ENCODE measurements at regions not wholly inside any gene's neighbourhood (a gene's known extent, or its start where the extent isn't known, plus 50 kb on each side); places are given as distances from the start of the nearest gene placed in this dataset.
A peak's percentile ranks its signal among the peaks of the same experiment; 100 is the strongest.

GRCh38 chr22:19629720-19630419 is 84.4 kb upstream of the SEPTIN5 start (continued):
- TF ChIP-seq, protein P1, sequence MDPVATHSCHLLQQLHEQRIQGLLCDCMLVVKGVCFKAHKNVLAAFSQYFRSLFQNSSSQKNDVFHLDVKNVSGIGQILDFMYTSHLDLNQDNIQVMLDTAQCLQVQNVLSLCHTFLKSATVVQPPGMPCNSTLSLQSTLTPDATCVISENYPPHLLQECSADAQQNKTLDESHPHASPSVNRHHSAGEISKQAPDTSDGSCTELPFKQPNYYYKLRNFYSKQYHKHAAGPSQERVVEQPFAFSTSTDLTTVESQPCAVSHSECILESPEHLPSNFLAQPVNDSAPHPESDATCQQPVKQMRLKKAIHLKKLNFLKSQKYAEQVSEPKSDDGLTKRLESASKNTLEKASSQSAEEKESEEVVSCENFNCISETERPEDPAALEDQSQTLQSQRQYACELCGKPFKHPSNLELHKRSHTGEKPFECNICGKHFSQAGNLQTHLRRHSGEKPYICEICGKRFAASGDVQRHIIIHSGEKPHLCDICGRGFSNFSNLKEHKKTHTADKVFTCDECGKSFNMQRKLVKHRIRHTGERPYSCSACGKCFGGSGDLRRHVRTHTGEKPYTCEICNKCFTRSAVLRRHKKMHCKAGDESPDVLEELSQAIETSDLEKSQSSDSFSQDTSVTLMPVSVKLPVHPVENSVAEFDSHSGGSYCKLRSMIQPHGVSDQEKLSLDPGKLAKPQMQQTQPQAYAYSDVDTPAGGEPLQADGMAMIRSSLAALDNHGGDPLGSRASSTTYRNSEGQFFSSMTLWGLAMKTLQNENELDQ (tag by site-specific recombination; IDR thresholded peaks at IDR 0.05; ENCODE audit: low read depth): no peak
- TF ChIP-seq ZNF549 (tag by site-specific recombination; IDR thresholded peaks at IDR 0.05) (no peak), ZNF221 (tag by site-specific recombination; IDR thresholded peaks at IDR 0.05; ENCODE audit: borderline replicate concordance) (no peak), IKZF3 (tag by site-specific recombination; IDR thresholded peaks at IDR 0.05) (no peak), KLF10 (tag by site-specific recombination; IDR thresholded peaks at IDR 0.05) (no peak), SALL2 (tag by site-specific recombination; IDR thresholded peaks at IDR 0.05; ENCODE audit: borderline replicate concordance) (no peak), ZNF121 (tag by site-specific recombination; IDR thresholded peaks at IDR 0.05) (no peak), ZNF398 (tag by site-specific recombination; IDR thresholded peaks at IDR 0.05) (no peak), KLF9 (tag by site-specific recombination; IDR thresholded peaks at IDR 0.05; ENCODE audit: low read depth) (peak; percentile 40; the same call in 1 of the 2 replicates), KLF8 (tag by site-specific recombination; IDR thresholded peaks at IDR 0.05) (peak; percentile 38), ZSCAN4 (tag by site-specific recombination; IDR thresholded peaks at IDR 0.05) (no peak), ZNF571 (tag by site-specific recombination; IDR thresholded peaks at IDR 0.05) (no peak), ZNF830 (tag by site-specific recombination; IDR thresholded peaks at IDR 0.05; ENCODE audit: low read depth) (no peak), ZNF544 (tag by site-specific recombination; IDR thresholded peaks at IDR 0.05) (no peak), ZNF629 (tag by site-specific recombination; IDR thresholded peaks at IDR 0.05) (0 out of 2 replicates have a peak, but pooled peaks have one; percentile 23), SCRT2 (tag by site-specific recombination; IDR thresholded peaks at IDR 0.05) (peak; percentile 94), ZNF596 (tag by site-specific recombination; IDR thresholded peaks at IDR 0.05) (no peak), SP7 (tag by site-specific recombination; IDR thresholded peaks at IDR 0.05) (peak; percentile 47; the same call in 1 of the 2 replicates), ZNF521 (tag by site-specific recombination; IDR thresholded peaks at IDR 0.05) (no peak), ZNF266 (tag by site-specific recombination; IDR thresholded peaks at IDR 0.05; ENCODE audit: low read depth) (no peak), ZNF645 (tag by site-specific recombination; IDR thresholded peaks at IDR 0.05) (no peak), ZNF747 (tag by site-specific recombination; IDR thresholded peaks at IDR 0.05) (no peak), ZNF560 (tag by site-specific recombination; IDR thresholded peaks at IDR 0.05; ENCODE audit: borderline replicate concordance) (no peak), RBAK (tag by site-specific recombination; IDR thresholded peaks at IDR 0.05) (no peak), ZNF175 (tag by site-specific recombination; IDR thresholded peaks at IDR 0.05) (no peak)
- TF ChIP-seq, protein P2, sequence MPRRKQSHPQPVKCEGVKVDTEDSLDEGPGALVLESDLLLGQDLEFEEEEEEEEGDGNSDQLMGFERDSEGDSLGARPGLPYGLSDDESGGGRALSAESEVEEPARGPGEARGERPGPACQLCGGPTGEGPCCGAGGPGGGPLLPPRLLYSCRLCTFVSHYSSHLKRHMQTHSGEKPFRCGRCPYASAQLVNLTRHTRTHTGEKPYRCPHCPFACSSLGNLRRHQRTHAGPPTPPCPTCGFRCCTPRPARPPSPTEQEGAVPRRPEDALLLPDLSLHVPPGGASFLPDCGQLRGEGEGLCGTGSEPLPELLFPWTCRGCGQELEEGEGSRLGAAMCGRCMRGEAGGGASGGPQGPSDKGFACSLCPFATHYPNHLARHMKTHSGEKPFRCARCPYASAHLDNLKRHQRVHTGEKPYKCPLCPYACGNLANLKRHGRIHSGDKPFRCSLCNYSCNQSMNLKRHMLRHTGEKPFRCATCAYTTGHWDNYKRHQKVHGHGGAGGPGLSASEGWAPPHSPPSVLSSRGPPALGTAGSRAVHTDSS (tag by site-specific recombination; IDR thresholded peaks at IDR 0.05): no peak
- TF ChIP-seq, protein P3, sequence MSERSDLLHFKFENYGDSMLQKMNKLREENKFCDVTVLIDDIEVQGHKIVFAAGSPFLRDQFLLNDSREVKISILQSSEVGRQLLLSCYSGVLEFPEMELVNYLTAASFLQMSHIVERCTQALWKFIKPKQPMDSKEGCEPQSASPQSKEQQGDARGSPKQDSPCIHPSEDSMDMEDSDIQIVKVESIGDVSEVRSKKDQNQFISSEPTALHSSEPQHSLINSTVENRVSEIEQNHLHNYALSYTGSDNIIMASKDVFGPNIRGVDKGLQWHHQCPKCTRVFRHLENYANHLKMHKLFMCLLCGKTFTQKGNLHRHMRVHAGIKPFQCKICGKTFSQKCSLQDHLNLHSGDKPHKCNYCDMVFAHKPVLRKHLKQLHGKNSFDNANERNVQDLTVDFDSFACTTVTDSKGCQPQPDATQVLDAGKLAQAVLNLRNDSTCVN (tag by site-specific recombination; optimal IDR thresholded peaks at IDR 0.05): no peak
- TF ChIP-seq, protein P4, sequence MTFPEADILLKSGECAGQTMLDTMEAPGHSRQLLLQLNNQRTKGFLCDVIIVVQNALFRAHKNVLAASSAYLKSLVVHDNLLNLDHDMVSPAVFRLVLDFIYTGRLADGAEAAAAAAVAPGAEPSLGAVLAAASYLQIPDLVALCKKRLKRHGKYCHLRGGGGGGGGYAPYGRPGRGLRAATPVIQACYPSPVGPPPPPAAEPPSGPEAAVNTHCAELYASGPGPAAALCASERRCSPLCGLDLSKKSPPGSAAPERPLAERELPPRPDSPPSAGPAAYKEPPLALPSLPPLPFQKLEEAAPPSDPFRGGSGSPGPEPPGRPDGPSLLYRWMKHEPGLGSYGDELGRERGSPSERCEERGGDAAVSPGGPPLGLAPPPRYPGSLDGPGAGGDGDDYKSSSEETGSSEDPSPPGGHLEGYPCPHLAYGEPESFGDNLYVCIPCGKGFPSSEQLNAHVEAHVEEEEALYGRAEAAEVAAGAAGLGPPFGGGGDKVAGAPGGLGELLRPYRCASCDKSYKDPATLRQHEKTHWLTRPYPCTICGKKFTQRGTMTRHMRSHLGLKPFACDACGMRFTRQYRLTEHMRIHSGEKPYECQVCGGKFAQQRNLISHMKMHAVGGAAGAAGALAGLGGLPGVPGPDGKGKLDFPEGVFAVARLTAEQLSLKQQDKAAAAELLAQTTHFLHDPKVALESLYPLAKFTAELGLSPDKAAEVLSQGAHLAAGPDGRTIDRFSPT (tag by site-specific recombination; IDR thresholded peaks at IDR 0.05): no peak

Data from HEK293 (cell line).